ENCODE measurements at regions not wholly inside any gene's neighbourhood (a gene's known extent, or its start where the extent isn't known, plus 50 kb on each side); places are given as distances from the start of the nearest gene placed in this dataset.
A peak's percentile ranks its signal among the peaks of the same experiment; 100 is the strongest.
"Not testable (repeated sequence)": the region's sequence is repeated elsewhere in the genome, so short reads cannot be mapped to it uniquely, and the experiment has no call there.

DNA sequence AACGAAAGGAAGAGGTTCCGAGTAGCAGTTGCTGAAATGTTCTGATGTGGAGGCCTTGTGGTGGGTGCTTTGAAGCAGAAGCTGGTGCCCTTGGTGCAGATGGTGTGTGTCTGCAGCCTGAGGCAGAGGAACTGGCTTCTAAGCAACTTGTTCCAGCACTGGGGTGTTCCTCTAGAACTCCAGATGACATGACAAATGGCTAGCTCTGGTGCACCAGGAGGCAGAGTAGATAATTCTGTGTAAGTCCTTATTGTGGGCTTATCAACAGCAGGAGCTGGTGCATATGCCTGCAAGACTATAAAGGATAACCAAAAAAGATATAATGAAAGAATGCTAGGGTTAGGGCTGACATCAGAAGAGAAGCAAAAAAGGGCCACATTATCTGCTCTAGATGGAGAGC, 76.5 kb downstream of the ARL5B start:
- peak; percentile 5 for DNase-seq (ENCODE audit: low spot score)

DNA sequence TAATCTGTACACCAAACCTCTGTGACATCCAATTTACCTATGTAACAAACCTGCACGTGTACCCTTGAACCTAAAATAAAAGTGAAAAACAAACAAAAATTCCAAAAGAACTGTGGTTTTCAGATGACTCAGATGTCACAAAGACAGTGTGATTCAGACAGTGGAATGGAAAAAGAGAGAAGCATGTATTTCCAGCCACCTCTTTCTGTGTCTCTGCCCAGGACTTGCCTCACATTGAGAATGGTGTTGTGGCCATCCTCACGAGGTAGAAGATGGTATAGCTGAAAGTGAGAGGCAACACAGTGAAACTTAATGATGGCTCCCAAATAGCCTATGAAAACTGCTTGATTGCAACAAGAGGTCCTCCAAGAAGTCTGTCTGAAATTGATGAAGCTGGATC, 78.0 kb downstream of the ARL5B start:
- no peak for DNase-seq (ENCODE audit: low spot score)

DNA sequence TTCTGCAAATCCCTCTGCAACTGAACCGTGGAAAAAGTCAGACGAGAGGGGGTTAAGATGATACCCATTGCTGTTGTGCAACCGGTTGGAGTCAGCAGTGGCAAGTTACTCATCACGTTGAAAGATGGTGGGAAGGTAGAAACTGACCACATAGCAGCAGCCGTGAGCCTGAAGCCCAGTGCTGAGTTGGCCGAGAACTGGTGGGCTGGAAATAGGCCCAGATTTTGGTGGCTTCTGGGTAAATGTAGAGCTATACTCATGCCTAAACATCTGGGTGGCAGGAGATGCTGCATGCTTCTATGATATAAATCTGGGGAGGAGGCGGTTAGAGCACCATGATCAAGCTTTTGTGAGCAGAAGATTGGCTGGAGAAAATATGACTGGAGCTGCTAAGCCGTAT, 78.6 kb downstream of the ARL5B start:
- DNase-seq (ENCODE audit: low spot score): no peak

DNA sequence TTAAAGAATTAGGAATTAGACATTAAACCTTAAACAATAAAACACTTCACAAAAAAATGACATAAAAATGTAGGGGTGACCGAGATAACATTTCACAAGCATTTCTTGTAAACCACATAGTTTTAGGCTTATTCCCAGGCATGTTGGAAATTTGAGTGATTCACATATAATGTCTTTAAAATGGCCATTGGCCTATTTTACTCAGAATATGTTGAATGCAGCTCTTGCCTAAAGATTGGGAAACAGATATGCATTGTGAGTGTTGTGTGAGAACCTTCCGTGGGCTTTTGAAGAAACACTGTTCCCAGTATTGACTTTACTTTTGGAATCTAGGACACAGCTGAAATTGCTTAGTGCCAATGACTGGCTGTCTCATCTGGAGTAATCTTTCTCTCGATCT, 79.6 kb downstream of the ARL5B start:
- DNase-seq (ENCODE audit: low spot score): no peak

DNA sequence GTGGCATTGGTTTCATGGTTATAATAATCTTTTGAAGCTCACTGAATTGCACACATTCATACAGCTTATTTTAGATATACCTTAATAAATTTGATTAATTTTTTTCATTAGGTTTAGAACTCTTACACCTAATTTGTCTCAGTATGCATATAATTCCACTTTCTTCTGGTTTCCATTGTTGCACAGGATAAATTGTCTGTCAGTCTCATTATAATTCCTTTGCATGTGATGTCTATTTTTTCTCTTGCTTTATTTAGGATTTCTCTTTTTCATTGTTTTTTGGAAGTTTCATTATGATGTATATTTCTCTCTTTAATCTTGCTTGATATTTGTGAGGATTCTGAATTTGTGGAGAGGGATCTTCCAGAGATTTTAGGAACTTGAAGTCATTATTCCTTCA, 84.7 kb downstream of the ARL5B start:
- no peak for DNase-seq (ENCODE audit: low spot score)

DNA sequence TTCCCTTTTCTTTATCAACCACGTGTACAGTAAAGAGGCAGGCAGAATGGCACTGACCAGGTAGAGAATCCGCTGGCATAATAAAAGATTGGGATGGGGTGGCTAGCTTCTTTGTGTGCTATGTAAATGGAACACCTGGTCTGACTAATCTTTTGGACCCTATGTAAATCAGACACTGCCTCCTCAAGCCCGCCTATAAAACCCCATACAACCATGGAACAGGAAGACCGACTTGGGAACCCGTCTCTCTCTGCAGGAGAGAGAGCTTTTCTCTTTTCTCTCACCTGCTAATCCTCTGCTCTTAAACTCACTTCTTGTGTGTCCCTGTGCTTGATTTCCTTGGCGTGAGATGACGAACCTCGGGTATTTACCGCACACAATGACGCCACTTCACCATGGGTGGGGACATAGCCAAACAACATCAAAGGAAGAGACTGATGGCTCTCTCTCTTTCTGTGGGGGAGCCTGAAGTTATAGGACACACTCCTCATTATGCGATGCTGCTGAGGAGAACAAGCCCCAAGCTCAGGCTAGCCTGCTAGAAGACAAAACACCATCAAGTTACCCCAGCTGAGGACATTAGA, 94.2 kb downstream of the ARL5B start:
- DNase-seq (ENCODE audit: low spot score): no peak

DNA sequence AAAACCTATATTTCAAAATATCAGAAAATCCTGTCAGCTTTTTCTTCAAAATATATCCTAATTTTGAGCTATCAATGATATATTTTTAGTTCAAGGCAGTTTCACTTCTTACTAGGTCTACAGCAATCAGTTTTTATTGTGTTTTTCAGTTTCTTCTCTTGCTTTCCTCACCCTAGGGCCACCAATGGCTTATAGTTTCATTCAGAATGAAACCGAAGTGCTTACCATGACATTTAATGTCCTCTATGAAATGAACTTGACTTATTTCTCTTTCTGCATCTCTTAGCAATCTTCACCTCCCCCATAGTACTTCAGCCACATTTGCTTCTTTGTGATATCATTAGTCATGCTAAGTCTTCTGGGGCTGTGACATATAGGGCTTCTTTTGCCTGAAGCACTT, 100.3 kb downstream of the ARL5B start:
- no peak for DNase-seq (ENCODE audit: low spot score)

DNA sequence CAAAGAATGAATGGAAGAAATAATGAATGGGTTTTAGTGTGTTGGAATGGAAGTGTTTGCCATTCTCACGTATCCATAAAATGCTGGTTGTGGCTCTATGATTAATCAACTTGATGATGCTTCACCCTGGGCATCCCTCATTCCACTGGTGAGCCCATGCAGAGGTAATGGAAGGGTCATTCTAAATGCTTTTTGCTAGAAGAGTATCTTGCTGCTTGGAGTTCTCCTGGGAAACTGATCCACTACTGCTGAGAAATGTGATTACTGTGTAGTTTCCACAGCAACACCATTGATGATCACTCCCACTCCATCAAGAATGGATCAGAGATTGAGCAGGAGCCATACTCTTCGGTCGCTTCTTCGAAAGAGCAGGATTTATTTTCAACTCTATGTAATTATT, 101.6 kb downstream of the ARL5B start:
- no peak for DNase-seq (ENCODE audit: low spot score)

DNA sequence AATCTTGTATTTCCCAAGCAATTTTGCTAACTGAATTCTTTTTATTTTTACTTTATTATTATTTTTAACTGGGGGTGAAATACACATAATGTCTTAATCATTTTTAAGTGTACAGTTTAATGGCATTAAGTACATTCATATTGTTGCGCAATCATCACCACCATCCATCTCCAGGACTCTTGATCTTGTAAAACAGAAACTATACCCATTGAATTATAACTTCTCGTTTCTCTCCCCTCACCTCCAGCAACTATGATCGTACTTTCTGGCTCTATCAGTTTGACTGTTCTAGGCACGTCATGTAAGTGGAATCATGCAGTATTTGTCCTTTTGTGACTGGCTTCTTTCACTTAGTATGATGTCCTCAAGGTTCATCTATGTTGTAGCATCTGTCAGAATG, 108.8 kb downstream of the ARL5B start:
- no peak for DNase-seq (ENCODE audit: low spot score)

DNA sequence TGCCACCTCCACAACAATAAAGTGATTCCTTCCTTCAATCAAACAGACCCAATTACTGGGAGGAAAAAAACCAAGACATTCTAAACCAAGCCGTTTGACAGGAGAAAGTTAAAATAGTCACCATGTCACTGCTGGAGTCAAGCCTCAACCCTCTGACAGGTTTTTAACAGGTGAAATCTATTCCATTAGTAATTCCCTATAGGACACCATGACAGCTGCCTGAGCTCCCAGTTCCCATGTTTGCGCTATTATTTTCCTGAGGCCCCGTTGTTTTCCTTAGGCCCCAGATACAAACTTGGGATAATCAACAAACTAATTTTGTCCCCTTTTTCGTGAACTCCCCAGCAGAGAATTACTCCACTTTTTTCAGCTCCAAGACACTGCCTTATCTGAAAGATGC, 113.9 kb downstream of the ARL5B start:
- DNase-seq (ENCODE audit: low spot score): no peak

DNA sequence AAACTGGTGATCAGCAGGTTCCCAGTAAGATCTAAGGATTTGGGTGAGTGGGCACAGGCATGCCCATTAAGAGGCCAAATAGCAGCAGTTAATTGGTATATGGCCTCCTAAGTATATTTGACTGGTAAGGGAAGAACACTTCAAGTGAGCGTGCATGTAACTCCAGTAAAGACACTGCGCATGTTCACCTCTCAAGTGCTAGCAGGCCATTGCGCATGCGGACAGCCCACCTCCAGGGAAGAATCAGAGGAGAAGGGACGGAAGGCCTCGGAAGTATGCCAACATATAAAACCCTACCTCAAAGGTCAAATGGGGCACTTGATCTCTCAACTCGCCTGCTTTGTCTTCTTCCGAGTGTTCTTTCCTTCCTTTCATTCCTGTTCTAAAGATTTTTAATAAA, 118.0 kb downstream of the ARL5B start:
- DNase-seq (ENCODE audit: low spot score): no peak

DNA sequence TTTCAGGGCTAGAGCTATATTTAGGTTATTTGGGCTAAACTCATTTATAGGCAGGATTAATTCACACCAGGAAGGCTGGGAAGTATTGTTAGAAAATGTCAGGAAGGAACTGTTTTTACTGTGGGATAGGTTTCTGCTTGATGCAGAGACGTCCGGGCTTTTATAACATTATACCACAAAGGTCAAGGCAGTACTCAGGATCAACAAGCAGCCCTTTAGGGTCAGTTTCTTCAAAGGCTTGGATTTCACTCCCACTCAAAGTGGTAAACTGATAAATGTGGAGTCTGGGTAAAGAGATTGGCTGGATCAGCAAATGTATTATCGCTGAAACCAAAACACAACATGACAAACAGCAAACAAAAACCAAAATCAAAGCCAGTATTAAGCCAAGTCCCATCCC, 127.2 kb downstream of the ARL5B start:
- DNase-seq (ENCODE audit: low spot score): no peak

DNA sequence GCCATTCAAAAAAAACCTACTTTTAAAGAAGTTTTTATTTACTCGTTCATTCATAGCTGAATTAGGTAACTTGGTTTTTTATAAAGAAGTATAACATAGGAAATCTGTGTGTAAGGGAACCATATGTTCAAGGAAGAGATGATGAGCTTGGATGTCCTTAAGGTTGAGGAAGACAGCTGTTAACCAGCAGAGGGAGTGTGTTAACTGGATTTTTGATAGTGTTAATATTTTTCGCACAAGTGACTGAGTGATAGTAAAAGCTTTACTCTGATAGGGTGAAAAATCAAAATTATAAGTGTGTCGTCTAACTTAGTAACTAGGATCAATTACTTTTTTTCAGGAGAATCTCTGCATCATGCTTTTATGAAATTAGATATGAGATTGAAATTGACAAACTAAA, 134.7 kb downstream of the ARL5B start:
- DNase-seq (ENCODE audit: low spot score): peak; percentile 11

DNA sequence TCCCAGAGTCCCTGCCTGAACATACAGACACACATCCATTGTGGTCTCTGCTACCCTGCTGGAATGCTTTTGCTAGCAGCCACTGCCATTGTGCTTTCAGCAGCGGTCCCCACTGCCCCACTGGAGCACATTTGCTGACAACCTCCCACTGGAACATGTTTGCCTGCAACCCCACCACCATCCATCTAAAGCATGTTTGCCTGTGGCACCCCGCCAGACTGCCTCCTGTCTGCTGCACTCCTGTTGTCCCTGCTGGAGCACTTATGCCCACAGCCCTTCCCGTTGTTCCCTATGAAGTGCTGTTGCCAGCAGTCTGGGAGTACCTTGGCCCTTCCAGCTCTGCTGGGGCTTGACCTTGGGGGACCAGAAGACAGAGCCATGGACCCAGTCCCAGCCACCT, 136.3 kb downstream of the ARL5B start:
- no peak for DNase-seq (ENCODE audit: low spot score)

DNA sequence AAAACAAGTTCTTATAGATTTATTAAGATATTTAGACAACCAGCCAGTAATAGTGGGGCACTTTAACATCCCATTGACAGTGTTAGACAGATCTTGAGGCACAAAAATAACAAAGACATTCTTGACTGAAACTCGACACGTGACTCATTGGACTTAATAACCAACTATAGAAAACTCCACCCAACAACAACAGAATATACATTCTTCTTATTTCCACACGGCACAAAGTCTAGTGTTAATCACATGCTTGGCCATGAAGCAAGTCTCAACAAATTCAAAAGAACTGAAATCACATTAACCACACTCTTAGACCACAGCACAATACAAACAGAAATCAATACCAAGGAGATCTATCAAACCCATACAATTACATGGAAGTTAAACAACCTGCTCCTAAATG, 138.1 kb downstream of the ARL5B start:
- DNase-seq (ENCODE audit: low spot score): no peak

DNA sequence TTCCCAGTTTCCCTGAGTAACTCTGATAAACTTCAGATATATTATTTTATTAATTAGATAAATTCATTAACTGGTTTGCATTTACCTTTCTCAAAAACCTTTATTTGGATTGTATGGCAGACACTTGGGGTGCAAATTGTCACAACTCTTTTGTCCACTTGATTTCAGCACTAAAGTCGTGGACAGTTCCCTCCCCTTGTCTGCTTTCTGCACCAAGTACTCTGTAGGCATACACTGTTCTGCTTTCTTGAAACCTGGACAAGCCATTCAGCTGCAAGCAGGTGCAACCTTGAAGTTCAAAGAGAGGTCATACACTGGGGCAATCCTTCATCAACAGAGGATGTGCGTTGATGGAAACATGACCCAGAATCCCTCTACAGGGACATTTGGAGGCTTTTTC, 162.9 kb downstream of the ARL5B start:
- DNase-seq (ENCODE audit: low spot score): no peak

DNA sequence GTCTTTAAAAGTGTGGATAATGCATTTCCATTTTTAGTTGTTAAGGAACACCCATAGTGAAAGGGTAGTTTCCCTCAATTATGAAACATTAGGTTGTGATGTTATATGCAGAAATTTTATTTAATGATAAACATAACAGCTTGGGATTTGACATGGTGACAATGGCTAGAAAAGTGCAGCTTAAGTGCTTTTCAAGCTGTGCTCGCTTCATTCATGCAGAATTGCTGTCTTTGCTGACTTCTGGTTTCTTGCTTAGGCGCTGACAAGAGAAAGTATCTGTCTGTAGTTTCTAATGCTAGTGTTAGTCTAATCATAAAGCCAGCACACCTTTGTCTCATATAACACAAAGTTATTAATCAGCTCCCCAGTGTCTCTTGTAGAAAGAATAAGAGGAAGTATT, 170.0 kb downstream of the ARL5B start:
- no peak for DNase-seq (ENCODE audit: low spot score)

DNA sequence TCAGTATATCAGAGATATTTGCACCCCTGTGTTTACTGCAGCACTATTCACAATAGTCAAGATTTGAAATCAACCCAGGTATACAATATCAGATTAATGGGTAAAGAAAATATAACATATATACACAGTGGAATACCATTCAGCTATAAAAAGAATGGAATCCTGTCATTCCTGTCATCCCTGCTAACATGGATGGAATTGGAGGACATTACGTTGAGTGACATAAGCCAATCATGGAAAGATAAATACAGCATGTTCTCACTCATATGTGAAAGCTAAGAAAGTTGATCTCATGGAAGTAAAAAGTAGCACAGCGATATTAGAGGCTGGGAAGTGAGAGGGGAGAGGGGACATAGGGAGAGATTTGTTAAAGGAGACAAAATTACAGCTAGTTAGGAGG, 171.0 kb downstream of the ARL5B start:
- no peak for DNase-seq (ENCODE audit: low spot score)

DNA sequence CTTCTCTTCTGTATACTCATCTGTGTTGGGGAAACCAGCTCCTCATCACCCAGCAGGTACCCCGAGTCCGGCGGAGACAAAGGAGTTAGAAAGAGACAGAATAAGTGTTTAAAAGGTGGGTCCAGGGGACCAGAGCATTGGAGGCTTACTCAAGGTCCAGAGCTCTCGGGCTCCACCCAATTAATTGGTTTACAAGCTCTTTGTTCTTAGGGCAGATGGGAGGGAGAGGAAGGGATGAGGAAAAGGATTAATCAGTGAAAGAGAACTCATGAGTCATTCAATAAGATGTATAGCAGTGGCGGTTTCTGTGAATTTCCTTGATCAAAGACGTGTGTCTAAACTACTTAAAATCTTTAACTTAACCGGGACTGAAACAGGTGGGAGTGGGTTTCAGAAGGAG, 192.0 kb upstream of the MALRD1 start:
- not testable (repeated sequence) for DNase-seq (ENCODE audit: low spot score)

DNA sequence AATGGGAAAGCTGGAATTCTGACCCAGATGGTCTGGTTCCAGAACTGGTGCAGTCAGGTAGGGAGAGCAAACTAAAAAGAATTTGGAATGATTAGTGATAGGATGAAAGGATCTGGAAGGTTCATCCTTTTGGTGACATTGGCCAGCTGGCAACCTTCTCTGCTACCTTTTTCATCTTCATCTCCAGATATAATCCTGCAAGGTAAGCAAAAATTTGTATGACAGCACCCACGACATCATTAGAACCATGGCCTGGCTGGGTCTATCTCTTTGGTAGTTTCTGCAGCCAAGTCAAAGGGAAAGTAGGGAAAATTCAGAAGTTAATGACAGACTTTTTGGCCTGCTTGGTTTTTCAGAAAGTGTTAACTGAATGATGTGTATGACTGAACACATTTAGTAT, 188.9 kb upstream of the MALRD1 start:
- DNase-seq (ENCODE audit: low spot score): no peak

DNA sequence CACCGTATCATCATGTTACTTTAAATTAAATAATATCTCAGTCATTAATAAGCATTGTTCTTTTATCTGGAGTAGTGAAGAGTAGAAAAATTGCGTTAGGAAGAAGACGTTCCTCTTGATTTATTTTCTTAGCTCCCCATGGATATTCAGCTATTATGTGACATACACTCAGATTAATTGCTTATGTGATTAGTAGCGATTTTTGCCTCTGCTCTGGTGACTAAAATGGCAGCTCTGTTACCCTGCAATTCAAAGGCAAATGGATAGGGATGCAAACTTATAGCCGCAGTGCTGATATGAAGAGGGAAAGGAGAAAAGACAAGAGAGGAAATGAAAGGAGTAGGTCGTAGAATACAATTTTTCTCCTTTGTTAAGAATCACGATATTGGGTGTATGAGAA, 188.4 kb upstream of the MALRD1 start:
- DNase-seq (ENCODE audit: low spot score): no peak

DNA sequence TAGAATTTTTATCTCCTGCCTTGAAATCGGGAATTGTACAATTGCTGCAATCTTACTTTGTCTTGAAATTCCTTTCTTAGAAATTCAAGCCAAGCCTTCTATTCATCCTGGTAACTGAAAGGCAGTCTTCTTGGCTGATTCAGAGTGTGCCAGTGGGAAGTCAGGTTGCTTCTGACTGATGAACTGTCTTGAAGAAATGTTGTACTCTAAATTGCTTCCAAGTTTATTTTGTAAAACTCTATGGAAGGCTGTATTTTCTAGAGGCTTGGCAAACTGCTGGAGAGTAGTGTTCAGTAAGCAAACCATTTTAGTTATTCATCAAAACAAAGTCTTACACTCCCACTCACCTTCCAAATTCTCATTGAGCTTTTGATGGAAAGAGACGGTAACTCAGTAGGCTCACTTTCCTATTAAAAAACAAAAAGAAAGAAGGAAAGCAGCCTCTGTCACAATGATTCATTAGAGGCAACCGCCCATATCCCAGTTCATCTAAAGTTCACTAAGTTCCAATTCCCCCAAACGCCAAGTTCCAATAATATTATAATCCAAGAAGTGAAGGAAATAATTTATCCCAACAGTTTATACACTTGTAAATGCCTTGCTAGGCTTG, 187.9 kb upstream of the MALRD1 start:
- DNase-seq (ENCODE audit: low spot score): peak; percentile 28

DNA sequence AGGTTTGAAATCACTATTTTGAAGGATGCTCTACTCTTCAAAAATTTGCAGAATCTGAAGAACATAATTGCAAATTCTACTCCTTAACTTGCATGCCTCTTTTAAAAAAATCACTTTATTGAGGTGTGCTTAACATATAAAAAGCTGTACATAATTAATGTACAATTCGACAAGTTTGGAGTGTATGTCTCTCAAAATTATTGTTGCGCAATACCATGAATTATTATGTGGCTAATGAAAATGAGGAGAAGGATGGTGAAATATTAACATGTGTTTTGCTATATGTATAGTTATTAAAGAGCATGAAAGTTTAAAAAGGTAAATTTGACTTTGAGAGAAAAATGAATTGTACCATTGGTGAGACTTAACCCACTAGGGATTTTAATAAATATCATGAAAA, 187.2 kb upstream of the MALRD1 start:
- no peak for DNase-seq (ENCODE audit: low spot score)

DNA sequence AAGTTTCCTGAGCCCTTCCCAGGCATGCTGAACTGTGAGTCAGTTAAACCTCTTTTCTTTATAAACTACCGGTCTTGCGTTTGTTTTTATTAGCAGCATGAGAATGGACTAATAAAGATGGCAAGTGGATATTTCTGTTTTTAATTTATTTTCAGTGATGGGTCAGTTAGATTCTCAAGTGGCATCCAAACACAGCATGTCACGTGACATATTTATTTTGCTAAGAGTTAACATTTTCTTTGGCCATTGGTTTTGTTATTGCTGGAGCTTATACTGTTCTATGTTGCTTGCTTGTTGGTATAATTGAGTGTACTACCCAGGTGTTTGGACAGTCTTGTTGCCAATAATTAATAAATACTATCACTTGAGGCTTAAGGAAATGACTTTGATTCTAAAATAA, 181.7 kb upstream of the MALRD1 start:
- no peak for DNase-seq (ENCODE audit: low spot score)

DNA sequence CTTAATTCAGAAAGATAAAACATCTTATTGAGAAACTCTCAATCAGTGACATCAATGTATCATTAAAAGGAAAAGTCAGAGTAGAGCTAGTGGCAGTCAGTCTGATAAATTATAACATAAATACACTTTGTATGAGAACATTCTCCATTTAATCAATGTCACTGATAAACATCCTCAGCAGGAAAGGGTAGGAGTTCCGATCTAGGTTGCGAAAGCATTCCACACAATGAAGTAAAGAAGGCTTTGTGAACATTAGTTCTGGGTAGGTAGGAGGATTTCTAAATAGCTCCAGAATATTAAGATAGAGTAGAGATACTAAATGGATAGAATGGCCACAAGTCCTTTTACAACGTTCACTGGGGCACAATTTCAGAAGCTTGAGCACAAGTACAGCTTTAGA, 179.7 kb upstream of the MALRD1 start:
- DNase-seq (ENCODE audit: low spot score): no peak
